ENCODE measurements at regions not wholly inside any gene's neighbourhood (a gene's known extent, or its start where the extent isn't known, plus 50 kb on each side); places are given as distances from the start of the nearest gene placed in this dataset.

- no peak for DNase-seq
Observed at GRCh38 chr5:3891113-3891512, 295.5 kb downstream of the IRX1 start.

GRCh38 chr5:3893527-3893926, 297.9 kb downstream of the IRX1 start:
- no peak for DNase-seq

GRCh38 chr5:3893975-3894374, 298.3 kb downstream of the IRX1 start:
- no peak for DNase-seq

- no peak for DNase-seq
Observed at GRCh38 chr5:3896098-3896497, 300.5 kb downstream of the IRX1 start.

- no peak for DNase-seq
Observed at GRCh38 chr5:3899093-3899492, 303.5 kb downstream of the IRX1 start.

GRCh38 chr5:3904584-3904983, 309.0 kb downstream of the IRX1 start:
- no peak for DNase-seq

- no peak for DNase-seq
Observed at GRCh38 chr5:3905031-3905430, 309.4 kb downstream of the IRX1 start.

- DNase-seq: no peak
Observed at GRCh38 chr5:3905521-3905920, 309.9 kb downstream of the IRX1 start.

GRCh38 chr5:3911111-3911510, 315.5 kb downstream of the IRX1 start:
- no peak for DNase-seq

GRCh38 chr5:3911773-3912172, 316.1 kb downstream of the IRX1 start:
- no peak for DNase-seq

- DNase-seq: no peak
Observed at GRCh38 chr5:3912790-3913189, 317.2 kb downstream of the IRX1 start.

GRCh38 chr5:3913279-3913678, 317.6 kb downstream of the IRX1 start:
- no peak for DNase-seq

- no peak for DNase-seq
Observed at GRCh38 chr5:3925022-3925421, 329.4 kb downstream of the IRX1 start.

- DNase-seq: no peak
Observed at GRCh38 chr5:3925935-3926334, 330.3 kb downstream of the IRX1 start.

- DNase-seq: no peak
Observed at GRCh38 chr5:3929799-3930198, 334.2 kb downstream of the IRX1 start.

- DNase-seq: no peak
Observed at GRCh38 chr5:3931976-3932375, 336.3 kb downstream of the IRX1 start.

- no peak for DNase-seq
Observed at GRCh38 chr5:3933536-3933935, 337.9 kb downstream of the IRX1 start.

- no peak for DNase-seq
Observed at GRCh38 chr5:3933966-3934365, 338.3 kb downstream of the IRX1 start.

GRCh38 chr5:3943859-3944258, 348.2 kb downstream of the IRX1 start:
- DNase-seq: no peak

GRCh38 chr5:3944930-3945329, 349.3 kb downstream of the IRX1 start:
- no peak for DNase-seq

- no peak for DNase-seq
Observed at GRCh38 chr5:3948838-3949237, 353.2 kb downstream of the IRX1 start.

- DNase-seq: no peak
Observed at GRCh38 chr5:3954199-3954598, 358.6 kb downstream of the IRX1 start.

GRCh38 chr5:3954633-3955032, 359.0 kb downstream of the IRX1 start:
- DNase-seq: no peak

GRCh38 chr5:3957658-3958057, 362.0 kb downstream of the IRX1 start:
- no peak for DNase-seq

GRCh38 chr5:3958389-3958788, 362.8 kb downstream of the IRX1 start:
- no peak for DNase-seq

GRCh38 chr5:3962113-3962512, 366.5 kb downstream of the IRX1 start:
- DNase-seq: no peak
